HCT116 (cell line): ENCODE measurements at regions not wholly inside any gene's neighbourhood (a gene's known extent, or its start where the extent isn't known, plus 50 kb on each side); places are given as distances from the start of the nearest gene placed in this dataset.

Experiments used
- ATAC-seq: fragments of 200-7000 bp; cut with Tn5 transposase; 2 replicates; pipeline ENCODE4 v1.9.1; 2020; ENCODE audit warnings: mild to moderate bottlenecking, moderate library complexity
- BruUV-seq: library from RNA; stranded (reverse); fragments of 400-500 nt; replicated peaks from 2 replicates; lab custom pipeline; 2021; lab: Mats Ljungman, UMichigan
- CTCF ChIA-PET: fragments of 300-600 bp; sonication (Branson Sonifier 250); formaldehyde crosslinking; loops from one replicate; lab custom pipeline; 2021; ENCODE audit warnings: antibody characterized with exemption; lab: Charles Lee
- POLR2A ChIA-PET: fragments of 300-600, 350-600 bp; sonication (Branson Sonifier 250); formaldehyde crosslinking; loops from one replicate; lab custom pipeline; 2021; ENCODE audit warnings: antibody characterized with exemption; lab: Charles Lee
- RAD21 ChIA-PET, 2 experiments: fragments of 300-600 bp; sonication (Branson Sonifier 250); formaldehyde crosslinking; loops; one replicate each; lab custom pipeline; 2023; ENCODE audit warnings: low total read pairs in 2 of 2; ENCODE audit not compliant: uncharacterized antibody in 2 of 2, unreplicated experiment in 2 of 2, low non-redundant PET in 1 of 2; lab: Charles Lee
- DNase-seq: peaks from one replicate; pipeline ENCODE4 v3.0.0-alpha.2; 2010; ENCODE audit warnings: low read depth, low spot score
- H2AFZ ChIP-seq: fragments of 200-600 bp; shearing (Covaris generic), sonication (generic); 2 replicates; pipeline ENCODE4 v1.6.1; 2017; ENCODE audit warnings: low read depth, mixed run types, mixed read lengths, antibody characterized with exemption, low read length; ENCODE audit not compliant: poor library complexity, severe bottlenecking
- H3K27ac ChIP-seq: 2 replicates; pipeline ENCODE4 v1.5.1; 2012; ENCODE audit warnings: low read depth, low read length
- H3K27me3 ChIP-seq: fragments of 200-600 bp; sonication (generic); 2 replicates; pipeline ENCODE4 v1.6.1; 2016; ENCODE audit warnings: mixed run types, low read length, mixed read lengths; ENCODE audit not compliant: insufficient read depth
- H3K36me3 ChIP-seq, 2 experiments: fragments of 200-500 bp in 1 of 2; fragments of 200-600 bp in 1 of 2; sonication (Bioruptor generic) in 1 of 2; sonication (generic) in 1 of 2; 2 replicates each; pipeline versions ENCODE4 v1.5.1 to v1.6.1; 2014 to 2016; ENCODE audit warnings: low read length in 2 of 2, inconsistent platforms in 1 of 2, mixed read lengths in 1 of 2, mixed run types in 1 of 2; ENCODE audit not compliant: insufficient read depth in 2 of 2, control insufficient read depth in 1 of 2
- H3K4me1 ChIP-seq, 2 experiments: fragments of 200-600 bp in 1 of 2; sonication (generic) in 1 of 2; 2 replicates each; pipeline versions ENCODE4 v1.5.1 to v1.6.1; 2012 to 2017; ENCODE audit warnings: low read length in 2 of 2, inconsistent platforms in 1 of 2, mild to moderate bottlenecking in 1 of 2, mixed read lengths in 1 of 2, mixed run types in 1 of 2, moderate library complexity in 1 of 2; ENCODE audit not compliant: insufficient read depth in 2 of 2, control insufficient read depth in 1 of 2
- H3K4me2 ChIP-seq: fragments of 200-600 bp; sonication (generic); 2 replicates; pipeline ENCODE4 v1.6.1; 2017; ENCODE audit warnings: mixed run types, low read length, mixed read lengths
- H3K4me3 ChIP-seq, 2 experiments: fragments of 200-600 bp in 1 of 2; sonication (generic) in 1 of 2; replicated peaks in 1 of 2; 2 replicates each; pipeline ENCODE4 v1.5.1; 2011 to 2016; ENCODE audit warnings: low read length in 2 of 2, control low read depth in 1 of 2, low read depth in 1 of 2, mild to moderate bottlenecking in 1 of 2, mixed read lengths in 1 of 2, mixed run types in 1 of 2
- H3K79me2 ChIP-seq: fragments of 200-600 bp; sonication (generic); 2 replicates; pipeline ENCODE4 v1.6.1; 2017; ENCODE audit warnings: mild to moderate bottlenecking, mixed run types, low read length, moderate library complexity, mixed read lengths; ENCODE audit not compliant: insufficient read depth
- H3K9ac ChIP-seq: fragments of 200-600 bp; sonication (generic); 2 replicates; pipeline ENCODE4 v1.6.1; 2016; ENCODE audit warnings: low read length, mixed read lengths
- H3K9me2 ChIP-seq: fragments of 200-600 bp; sonication (generic), shearing (Covaris generic); 2 replicates; pipeline ENCODE4 v1.6.1; 2017; ENCODE audit warnings: mixed run types, mild to moderate bottlenecking, moderate library complexity; ENCODE audit not compliant: insufficient read depth
- H3K9me3 ChIP-seq, 2 experiments: fragments of 200-500 bp in 1 of 2; fragments of 200-600 bp in 1 of 2; sonication (Bioruptor generic) in 1 of 2; sonication (generic) in 1 of 2; 2 replicates each; pipeline ENCODE4 v1.6.1; 2014 to 2017; ENCODE audit warnings: low read length in 2 of 2, mixed read lengths in 2 of 2, inconsistent platforms in 1 of 2, low read depth in 1 of 2, mild to moderate bottlenecking in 1 of 2, mixed run types in 1 of 2, moderate library complexity in 1 of 2; ENCODE audit not compliant: control insufficient read depth in 1 of 2, insufficient read depth in 1 of 2
- H4K20me1 ChIP-seq: fragments of 200-600 bp; sonication (generic), shearing (Covaris generic); 2 replicates; pipeline ENCODE4 v1.6.1; 2017; ENCODE audit warnings: mixed run types, mild to moderate bottlenecking, moderate library complexity; ENCODE audit not compliant: insufficient read depth
- CBX3 ChIP-seq: IDR thresholded peaks from 2 replicates; pipeline ENCODE4 v1.6.1; 2012; ENCODE audit warnings: low read depth
- CEBPB ChIP-seq: IDR thresholded peaks from 2 replicates; pipeline ENCODE4 v1.6.1; 2012; ENCODE audit warnings: low read depth
- EGR1 ChIP-seq: IDR thresholded peaks from 2 replicates; pipeline ENCODE4 v1.6.1; 2012; ENCODE audit warnings: low read depth
- EZH2phosphoT487 ChIP-seq: fragments of 200-600 bp; IDR thresholded peaks from 2 replicates; pipeline ENCODE4 v1.6.1; 2018; ENCODE audit warnings: antibody characterized with exemption, borderline replicate concordance
- FOSL1 ChIP-seq: IDR thresholded peaks from 2 replicates; pipeline ENCODE4 v1.6.1; 2012; ENCODE audit warnings: low read depth
- JUND ChIP-seq: IDR thresholded peaks from 2 replicates; pipeline ENCODE4 v1.6.1; 2012
- POLR2AphosphoS5 ChIP-seq: IDR thresholded peaks from 2 replicates; pipeline ENCODE4 v1.6.1; 2011; ENCODE audit warnings: mild to moderate bottlenecking, low read depth, low read length, moderate library complexity
- RAD21 ChIP-seq: IDR thresholded peaks from 2 replicates; pipeline ENCODE4 v1.6.1; 2012; ENCODE audit warnings: low read depth, mild to moderate bottlenecking
- SP1 ChIP-seq: IDR thresholded peaks from 2 replicates; pipeline ENCODE4 v1.6.1; 2012; ENCODE audit warnings: low read depth
- TCF7L2 ChIP-seq: IDR thresholded peaks from 2 replicates; pipeline ENCODE4 v1.7.0; 2011; ENCODE audit warnings: borderline replicate concordance, inconsistent platforms; ENCODE audit not compliant: insufficient read depth, insufficient read length; ENCODE audit errors: extremely low read depth
- YY1 ChIP-seq: IDR thresholded peaks from 2 replicates; pipeline ENCODE4 v1.6.1; 2011; ENCODE audit warnings: low read length, low read depth, moderate library complexity, mild to moderate bottlenecking; ENCODE audit not compliant: insufficient replicate concordance; ENCODE audit errors: extremely low read depth
- ZFX ChIP-seq: fragments of 450-650 bp; IDR thresholded peaks from 2 replicates; pipeline ENCODE4 v1.6.1; 2017
- ZNF274 ChIP-seq: fragments of 200-500 bp; sonication (Bioruptor generic); IDR thresholded peaks from 2 replicates; pipeline ENCODE4 v1.6.1; 2014; ENCODE audit warnings: mild to moderate bottlenecking, low read depth, low read length, inconsistent platforms
- intact Hi-C: fragments of 100-400 bp; cut with micrococcal nuclease; formaldehyde crosslinking; loops from 2 replicates; pipeline ENCODE4 v1.10.0; 2022
- TF ChIP-seq, protein P1 (sequence below): IDR thresholded peaks from 2 replicates; pipeline ENCODE4 v1.6.1; 2012
- TF ChIP-seq, protein P2 (sequence below), 3 experiments: fragments of 200-600 bp in 1 of 3; sonication (generic) in 1 of 3; IDR thresholded peaks in 2 of 3; conservative IDR thresholded peaks in 1 of 3; 2 replicates each; pipeline ENCODE4 v1.5.1; 2012 to 2017; ENCODE audit warnings: low read depth in 2 of 3, low read length in 2 of 3, antibody characterized with exemption in 1 of 3, borderline replicate concordance in 1 of 3, control low read depth in 1 of 3, mild to moderate bottlenecking in 1 of 3, mixed read lengths in 1 of 3, mixed run types in 1 of 3, moderate library complexity in 1 of 3; ENCODE audit not compliant: insufficient read depth in 1 of 3
- TF ChIP-seq, protein P3 (sequence below): IDR thresholded peaks from 2 replicates; pipeline ENCODE4 v1.6.1; 2012

DNA sequence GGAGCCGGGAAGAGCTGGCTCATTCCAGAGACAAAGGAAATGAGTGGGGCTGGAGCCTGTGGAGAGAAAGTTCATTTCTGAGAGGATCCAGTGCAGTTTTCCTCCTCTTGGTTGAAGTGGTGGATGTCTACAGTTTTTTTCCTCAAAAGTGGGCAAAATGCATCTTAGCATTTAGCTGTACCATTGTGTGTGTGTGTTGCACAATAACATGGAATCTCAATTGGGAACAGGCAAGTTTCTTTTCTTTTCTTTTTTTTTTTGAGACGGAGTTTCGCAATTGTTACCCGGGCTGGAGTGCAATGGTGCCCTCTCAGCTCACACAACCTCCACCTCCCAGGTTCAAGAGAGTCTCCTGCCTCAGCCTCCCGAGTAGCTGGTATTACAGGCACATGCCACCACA lies 101.5 kb upstream of the UBE2E1 start:
- no peak overlapping the region for H3K4me3 ChIP-seq
- H3K9me2 ChIP-seq, result no peaks in the 10 kb centered on the region
- H3K9ac ChIP-seq, result no peak overlapping the region
- no peaks in the 10 kb centered on the region for H3K36me3 ChIP-seq
- ATAC-seq (no peak), DNase-seq (no peak)
- RAD21 ChIA-PET, result no interaction called here
- intact Hi-C loops, result no loop called here
- CTCF ChIA-PET, result interaction anchor here (0.9 kb wide), 1 partner anchor 9 kb away, joined by 4 read pairs; no protein-coding TSS in a partner anchor
- H2AFZ ChIP-seq, result no peak overlapping the region
- no peaks in the 10 kb centered on the region for H4K20me1 ChIP-seq
- no peak overlapping the region for H3K27ac ChIP-seq
- no peaks in the 10 kb centered on the region for H3K9me3 ChIP-seq
- no TSS peak for BruUV-seq
- no peaks in the 10 kb centered on the region for H3K79me2 ChIP-seq
- no peaks in the 10 kb centered on the region for H3K27me3 ChIP-seq
- no peak overlapping the region for H3K4me2 ChIP-seq
- H3K4me1 ChIP-seq, result peaks cover 18 to 23% of the 10 kb centered on the region in 2 experiments
- no peak for TF ChIP-seq EGR1
- TF ChIP-seq, protein P1, sequence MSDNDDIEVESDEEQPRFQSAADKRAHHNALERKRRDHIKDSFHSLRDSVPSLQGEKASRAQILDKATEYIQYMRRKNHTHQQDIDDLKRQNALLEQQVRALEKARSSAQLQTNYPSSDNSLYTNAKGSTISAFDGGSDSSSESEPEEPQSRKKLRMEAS, result no peak
- TF ChIP-seq YY1, result no peak
- TF ChIP-seq ZNF274, result no peak
- POLR2A ChIA-PET, result no interaction called here

DNA sequence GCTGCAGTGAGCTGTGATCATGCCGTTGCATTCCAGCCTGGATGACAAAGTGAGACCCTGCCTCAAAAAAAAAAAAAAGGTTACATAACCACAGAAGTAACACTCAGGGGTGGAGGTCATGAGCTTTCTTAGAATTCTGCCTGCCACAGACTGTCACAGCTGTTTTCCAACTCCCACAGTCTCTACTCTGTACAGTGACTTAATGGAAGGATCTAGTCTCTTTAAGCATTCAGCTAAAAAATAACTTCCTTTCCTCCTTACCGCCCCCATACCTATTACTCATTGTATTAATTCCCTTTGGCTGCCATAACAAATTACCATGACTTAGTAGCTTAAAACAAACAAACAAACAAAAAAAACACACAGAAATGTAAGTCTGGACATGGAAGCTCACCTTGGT lies 99.6 kb upstream of the UBE2E1 start:
- Histone ChIP-seq H3K4me1 (peaks cover 18 to 23% of the 10 kb centered on the region in 2 experiments), H3K79me2 (no peaks in the 10 kb centered on the region), H4K20me1 (no peaks in the 10 kb centered on the region), H3K27me3 (no peaks in the 10 kb centered on the region), H3K36me3 (no peaks in the 10 kb centered on the region), H3K9me3 (no peaks in the 10 kb centered on the region), H3K27ac (no peak overlapping the region), H3K9ac (no peak overlapping the region), H2AFZ (no peak overlapping the region), H3K4me3 (no peak overlapping the region), H3K4me2 (peak overlapping the region; percentile 30; the same call in 1 of the 2 replicates), H3K9me2 (no peaks in the 10 kb centered on the region)
- no TSS peak for BruUV-seq
- ChIA-PET RAD21 (no interaction called here), CTCF (no interaction called here), POLR2A (interaction anchor here (1.7 kb wide), 1 partner anchor 211 kb away, joined by 4 read pairs; the partner anchor contains the start of genes NKIRAS1 and RPL15)
- ATAC-seq (no peak), DNase-seq (no peak)
- intact Hi-C loops, result no loop called here
- TF ChIP-seq CEBPB (no peak), POLR2AphosphoS5 (no peak), TCF7L2 (no peak), RAD21 (no peak), EGR1 (no peak; the same call in 1 of the 2 replicates), YY1 (no peak), CBX3 (no peak), JUND (no peak), EZH2phosphoT487 (no peak), ZFX (no peak), FOSL1 (no peak), SP1 (no peak)
- TF ChIP-seq, protein P1, result no peak
- TF ChIP-seq, protein P2, sequence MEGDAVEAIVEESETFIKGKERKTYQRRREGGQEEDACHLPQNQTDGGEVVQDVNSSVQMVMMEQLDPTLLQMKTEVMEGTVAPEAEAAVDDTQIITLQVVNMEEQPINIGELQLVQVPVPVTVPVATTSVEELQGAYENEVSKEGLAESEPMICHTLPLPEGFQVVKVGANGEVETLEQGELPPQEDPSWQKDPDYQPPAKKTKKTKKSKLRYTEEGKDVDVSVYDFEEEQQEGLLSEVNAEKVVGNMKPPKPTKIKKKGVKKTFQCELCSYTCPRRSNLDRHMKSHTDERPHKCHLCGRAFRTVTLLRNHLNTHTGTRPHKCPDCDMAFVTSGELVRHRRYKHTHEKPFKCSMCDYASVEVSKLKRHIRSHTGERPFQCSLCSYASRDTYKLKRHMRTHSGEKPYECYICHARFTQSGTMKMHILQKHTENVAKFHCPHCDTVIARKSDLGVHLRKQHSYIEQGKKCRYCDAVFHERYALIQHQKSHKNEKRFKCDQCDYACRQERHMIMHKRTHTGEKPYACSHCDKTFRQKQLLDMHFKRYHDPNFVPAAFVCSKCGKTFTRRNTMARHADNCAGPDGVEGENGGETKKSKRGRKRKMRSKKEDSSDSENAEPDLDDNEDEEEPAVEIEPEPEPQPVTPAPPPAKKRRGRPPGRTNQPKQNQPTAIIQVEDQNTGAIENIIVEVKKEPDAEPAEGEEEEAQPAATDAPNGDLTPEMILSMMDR (IDR thresholded peaks at IDR 0.05 in 2 of 3, conservative IDR thresholded peaks at IDR 0.05 in 1 of 3; ENCODE audit: borderline replicate concordance in 1 of 3, insufficient read depth in 1 of 3, low read depth in 2 of 3, low read length in 2 of 3), result no peak
- TF ChIP-seq, protein P3, sequence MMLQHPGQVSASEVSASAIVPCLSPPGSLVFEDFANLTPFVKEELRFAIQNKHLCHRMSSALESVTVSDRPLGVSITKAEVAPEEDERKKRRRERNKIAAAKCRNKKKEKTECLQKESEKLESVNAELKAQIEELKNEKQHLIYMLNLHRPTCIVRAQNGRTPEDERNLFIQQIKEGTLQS, result no peak
